ENCODE measurements at regions not wholly inside any gene's neighbourhood (a gene's known extent, or its start where the extent isn't known, plus 50 kb on each side); places are given as distances from the start of the nearest gene placed in this dataset.
"Not testable (repeated sequence)": the region's sequence is repeated elsewhere in the genome, so short reads cannot be mapped to it uniquely, and the experiment has no call there.

- TF ChIP-seq, protein P1, sequence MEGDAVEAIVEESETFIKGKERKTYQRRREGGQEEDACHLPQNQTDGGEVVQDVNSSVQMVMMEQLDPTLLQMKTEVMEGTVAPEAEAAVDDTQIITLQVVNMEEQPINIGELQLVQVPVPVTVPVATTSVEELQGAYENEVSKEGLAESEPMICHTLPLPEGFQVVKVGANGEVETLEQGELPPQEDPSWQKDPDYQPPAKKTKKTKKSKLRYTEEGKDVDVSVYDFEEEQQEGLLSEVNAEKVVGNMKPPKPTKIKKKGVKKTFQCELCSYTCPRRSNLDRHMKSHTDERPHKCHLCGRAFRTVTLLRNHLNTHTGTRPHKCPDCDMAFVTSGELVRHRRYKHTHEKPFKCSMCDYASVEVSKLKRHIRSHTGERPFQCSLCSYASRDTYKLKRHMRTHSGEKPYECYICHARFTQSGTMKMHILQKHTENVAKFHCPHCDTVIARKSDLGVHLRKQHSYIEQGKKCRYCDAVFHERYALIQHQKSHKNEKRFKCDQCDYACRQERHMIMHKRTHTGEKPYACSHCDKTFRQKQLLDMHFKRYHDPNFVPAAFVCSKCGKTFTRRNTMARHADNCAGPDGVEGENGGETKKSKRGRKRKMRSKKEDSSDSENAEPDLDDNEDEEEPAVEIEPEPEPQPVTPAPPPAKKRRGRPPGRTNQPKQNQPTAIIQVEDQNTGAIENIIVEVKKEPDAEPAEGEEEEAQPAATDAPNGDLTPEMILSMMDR (IDR thresholded peaks at IDR 0.05): not testable (repeated sequence)
- TF ChIP-seq POLR2A (IDR thresholded peaks at IDR 0.05): not testable (repeated sequence)
Observed at GRCh38 chr20:30712861-30713260, 544.6 kb upstream of the DEFB115 start.

Measured in body of pancreas (tissue), 4 donors.